ENCODE measurements at regions not wholly inside any gene's neighbourhood (a gene's known extent, or its start where the extent isn't known, plus 50 kb on each side); places are given as distances from the start of the nearest gene placed in this dataset.

GRCh38 chr4:125760956-125761355 is 446.2 kb downstream of the FAT4 start:
- H4K20me1 ChIP-seq (ENCODE audit: insufficient read depth, low read length): no peaks in the 10 kb centered on the region
- H2AFZ ChIP-seq (ENCODE audit: low read depth, low read length): no peak overlapping the region
- H3K4me2 ChIP-seq (ENCODE audit: low read length): no peak overlapping the region
- H3K36me3 Mint-ChIP-seq (ENCODE audit: low read depth, unreplicated experiment): no peaks in the 10 kb centered on the region
- H3K4me1 Mint-ChIP-seq (ENCODE audit: low read depth, unreplicated experiment): no peaks in the 10 kb centered on the region
- no peaks in the 10 kb centered on the region for H3K79me2 ChIP-seq (ENCODE audit: insufficient read depth, low read length)
- TF ChIP-seq EZH2 (IDR thresholded peaks at IDR 0.05; ENCODE audit: insufficient read depth, low read length) (no peak), CTCF (IDR thresholded peaks at IDR 0.05; ENCODE audit: insufficient read depth, low read depth, low read length) (no peak)
- no peaks in the 10 kb centered on the region for H3K27me3 ChIP-seq (ENCODE audit: insufficient read depth, low read length)
- H3K27ac ChIP-seq (ENCODE audit: low read depth, low read length): no peak overlapping the region
- no peak overlapping the region for H3K4me3 Mint-ChIP-seq (ENCODE audit: unreplicated experiment)
- H3K36me3 ChIP-seq (ENCODE audit: insufficient read depth, low read length): no peaks in the 10 kb centered on the region
- H3K27ac Mint-ChIP-seq (ENCODE audit: unreplicated experiment): no peak overlapping the region
- no peak overlapping the region for H3K9ac ChIP-seq (ENCODE audit: low read length)
- DNase-seq (ENCODE audit: low read depth): no peak
- H3K9me3 Mint-ChIP-seq (ENCODE audit: unreplicated experiment): no peaks in the 10 kb centered on the region
- no peaks in the 10 kb centered on the region for H3K9me3 ChIP-seq (ENCODE audit: insufficient read depth, low read depth, low read length)
- no peaks in the 10 kb centered on the region for H3K27me3 Mint-ChIP-seq (ENCODE audit: low read depth, unreplicated experiment)
- no peak overlapping the region for H3K4me3 ChIP-seq (ENCODE audit: insufficient read depth, low read depth, low read length)
- no peaks in the 10 kb centered on the region for H3K4me1 ChIP-seq (ENCODE audit: insufficient read depth, low read length)
- no peak for FAIRE-seq

GRCh38 chr4:125762537-125762936 is 447.8 kb downstream of the FAT4 start:
- Histone ChIP-seq H3K9ac (ENCODE audit: low read length) (no peak overlapping the region), H3K36me3 (ENCODE audit: insufficient read depth, low read length) (no peaks in the 10 kb centered on the region), H3K4me3 (ENCODE audit: insufficient read depth, low read depth, low read length) (no peak overlapping the region), H4K20me1 (ENCODE audit: insufficient read depth, low read length) (no peaks in the 10 kb centered on the region), H3K9me3 (ENCODE audit: insufficient read depth, low read depth, low read length) (no peaks in the 10 kb centered on the region), H3K27me3 (ENCODE audit: insufficient read depth, low read length) (no peaks in the 10 kb centered on the region), H3K27ac (ENCODE audit: low read depth, low read length) (no peak overlapping the region), H3K79me2 (ENCODE audit: insufficient read depth, low read length) (no peaks in the 10 kb centered on the region), H3K4me1 (ENCODE audit: insufficient read depth, low read length) (no peaks in the 10 kb centered on the region), H2AFZ (ENCODE audit: low read depth, low read length) (no peak overlapping the region), H3K4me2 (ENCODE audit: low read length) (no peak overlapping the region)
- no peak overlapping the region for H3K27ac Mint-ChIP-seq (ENCODE audit: unreplicated experiment)
- FAIRE-seq (no peak), DNase-seq (ENCODE audit: low read depth) (no peak)
- no peaks in the 10 kb centered on the region for H3K4me1 Mint-ChIP-seq (ENCODE audit: low read depth, unreplicated experiment)
- TF ChIP-seq EZH2 (IDR thresholded peaks at IDR 0.05; ENCODE audit: insufficient read depth, low read length): no peak
- no peak for TF ChIP-seq CTCF (IDR thresholded peaks at IDR 0.05; ENCODE audit: insufficient read depth, low read depth, low read length)
- no peaks in the 10 kb centered on the region for H3K36me3 Mint-ChIP-seq (ENCODE audit: low read depth, unreplicated experiment)
- H3K9me3 Mint-ChIP-seq (ENCODE audit: unreplicated experiment): no peaks in the 10 kb centered on the region
- H3K27me3 Mint-ChIP-seq (ENCODE audit: low read depth, unreplicated experiment): no peaks in the 10 kb centered on the region
- H3K4me3 Mint-ChIP-seq (ENCODE audit: unreplicated experiment): no peak overlapping the region

GRCh38 chr4:125765941-125766340 is 451.2 kb downstream of the FAT4 start:
- Histone ChIP-seq H3K4me1 (ENCODE audit: insufficient read depth, low read length) (no peaks in the 10 kb centered on the region), H3K9ac (ENCODE audit: low read length) (no peak overlapping the region), H3K79me2 (ENCODE audit: insufficient read depth, low read length) (no peaks in the 10 kb centered on the region), H3K36me3 (ENCODE audit: insufficient read depth, low read length) (no peaks in the 10 kb centered on the region), H3K4me2 (ENCODE audit: low read length) (no peak overlapping the region), H2AFZ (ENCODE audit: low read depth, low read length) (no peak overlapping the region), H3K27ac (ENCODE audit: low read depth, low read length) (no peak overlapping the region), H3K4me3 (ENCODE audit: insufficient read depth, low read depth, low read length) (no peak overlapping the region), H3K27me3 (ENCODE audit: insufficient read depth, low read length) (no peaks in the 10 kb centered on the region), H4K20me1 (ENCODE audit: insufficient read depth, low read length) (no peaks in the 10 kb centered on the region), H3K9me3 (ENCODE audit: insufficient read depth, low read depth, low read length) (no peaks in the 10 kb centered on the region)
- no peaks in the 10 kb centered on the region for H3K36me3 Mint-ChIP-seq (ENCODE audit: low read depth, unreplicated experiment)
- DNase-seq (ENCODE audit: low read depth) (no peak), FAIRE-seq (no peak)
- no peak for TF ChIP-seq CTCF (IDR thresholded peaks at IDR 0.05; ENCODE audit: insufficient read depth, low read depth, low read length)
- no peak overlapping the region for H3K4me3 Mint-ChIP-seq (ENCODE audit: unreplicated experiment)
- no peaks in the 10 kb centered on the region for H3K9me3 Mint-ChIP-seq (ENCODE audit: unreplicated experiment)
- no peak overlapping the region for H3K27ac Mint-ChIP-seq (ENCODE audit: unreplicated experiment)
- no peaks in the 10 kb centered on the region for H3K4me1 Mint-ChIP-seq (ENCODE audit: low read depth, unreplicated experiment)
- H3K27me3 Mint-ChIP-seq (ENCODE audit: low read depth, unreplicated experiment): no peaks in the 10 kb centered on the region
